K562 (cell line): ENCODE measurements at regions not wholly inside any gene's neighbourhood (a gene's known extent, or its start where the extent isn't known, plus 50 kb on each side); places are given as distances from the start of the nearest gene placed in this dataset.
A peak's percentile ranks its signal among the peaks of the same experiment; 100 is the strongest.

Source experiments
- ARID4B ChIP-seq: sonication (generic); formaldehyde crosslinking; IDR thresholded peaks from 2 replicates; pipeline ENCODE4 v1.8.0; 2022; ENCODE audit warnings: mild to moderate bottlenecking, missing genetic modification reagents
- ATF3 ChIP-seq, 2 experiments: fragments of 450-650 bp in 1 of 2; sonication (generic) in 1 of 2; formaldehyde crosslinking in 1 of 2; IDR thresholded peaks in 1 of 2; conservative IDR thresholded peaks in 1 of 2; 2 replicates each; pipeline versions ENCODE4 v1.6.1 to v1.8.1; 2016 to 2023; ENCODE audit warnings: mild to moderate bottlenecking in 2 of 2, moderate library complexity in 2 of 2, inconsistent platforms in 1 of 2, missing genetic modification reagents in 1 of 2
- CAMTA2 ChIP-seq: fragments of 250-450 bp; sonication (Bioruptor Pico); conservative IDR thresholded peaks from 2 replicates; pipeline ENCODE4 v1.5.1; 2022
- CBX5 ChIP-seq: IDR thresholded peaks from 2 replicates; pipeline ENCODE4 v1.6.1; 2014; ENCODE audit warnings: low read depth, borderline replicate concordance
- CREB1 ChIP-seq, 2 experiments: sonication (generic) in 1 of 2; formaldehyde crosslinking in 1 of 2; IDR thresholded peaks; 2 replicates each; pipeline versions ENCODE4 v1.6.1 to v1.8.0; 2012 to 2022; ENCODE audit warnings: inconsistent platforms in 1 of 2, mild to moderate bottlenecking in 1 of 2, missing genetic modification reagents in 1 of 2, moderate library complexity in 1 of 2
- NCOA2 ChIP-seq, 2 experiments: fragments of 450-650 bp; IDR thresholded peaks; 2 replicates each; pipeline ENCODE4 v1.6.1; 2018; ENCODE audit warnings: mild to moderate bottlenecking in 2 of 2, moderate library complexity in 1 of 2; ENCODE audit not compliant: partially characterized antibody in 2 of 2
- NFE2 ChIP-seq: IDR thresholded peaks from 2 replicates; pipeline ENCODE4 v1.6.1; 2014; ENCODE audit warnings: antibody characterized with exemption, low read depth
- PHF20 ChIP-seq: fragments of 450-650 bp; IDR thresholded peaks from 2 replicates; pipeline ENCODE4 v1.6.1; 2018; ENCODE audit not compliant: partially characterized antibody
- SIX5 ChIP-seq, 2 experiments: IDR thresholded peaks; 2 replicates each; pipeline ENCODE4 v1.6.1; 2011; ENCODE audit warnings: low read length in 2 of 2, borderline replicate concordance in 1 of 2, low read depth in 1 of 2, mild to moderate bottlenecking in 1 of 2, moderate library complexity in 1 of 2; ENCODE audit not compliant: insufficient read depth in 1 of 2
- ZBTB9 ChIP-seq: fragments of 450-650 bp; formaldehyde crosslinking; IDR thresholded peaks from 2 replicates; pipeline ENCODE4 v1.4.0; 2020; ENCODE audit warnings: mild to moderate bottlenecking, moderate library complexity
- ZNF184 ChIP-seq: sonication (generic); formaldehyde crosslinking; IDR thresholded peaks from 2 replicates; pipeline ENCODE4 v1.5.0; 2020; ENCODE audit warnings: missing genetic modification reagents
- ZNF311 ChIP-seq: fragments of 250-450 bp; sonication (Bioruptor Pico); IDR thresholded peaks from 2 replicates; pipeline ENCODE4 v1.4.0; 2020; ENCODE audit warnings: mild to moderate bottlenecking, moderate library complexity
- TF ChIP-seq, protein P1 (sequence below): fragments of 250-450 bp; sonication (Bioruptor Pico); IDR thresholded peaks from 2 replicates; pipeline ENCODE4 v1.5.0; 2021; ENCODE audit warnings: mild to moderate bottlenecking, borderline replicate concordance
- TF ChIP-seq, protein P2 (sequence below): fragments of 250-450 bp; sonication (Bioruptor Pico); IDR thresholded peaks from 2 replicates; pipeline ENCODE4 v1.5.0; 2022; ENCODE audit warnings: mild to moderate bottlenecking
- TF ChIP-seq, protein P3 (sequence below): sonication (generic); formaldehyde crosslinking; IDR thresholded peaks from 2 replicates; pipeline ENCODE4 v1.9.0; 2022; ENCODE audit warnings: mild to moderate bottlenecking, missing genetic modification reagents

GRCh38 chr3:13972679-13973379 is 93.0 kb upstream of the WNT7A start (continued):
- no peak for TF ChIP-seq ARID4B (CRISPR knock-in tag)
- TF ChIP-seq, protein P1, sequence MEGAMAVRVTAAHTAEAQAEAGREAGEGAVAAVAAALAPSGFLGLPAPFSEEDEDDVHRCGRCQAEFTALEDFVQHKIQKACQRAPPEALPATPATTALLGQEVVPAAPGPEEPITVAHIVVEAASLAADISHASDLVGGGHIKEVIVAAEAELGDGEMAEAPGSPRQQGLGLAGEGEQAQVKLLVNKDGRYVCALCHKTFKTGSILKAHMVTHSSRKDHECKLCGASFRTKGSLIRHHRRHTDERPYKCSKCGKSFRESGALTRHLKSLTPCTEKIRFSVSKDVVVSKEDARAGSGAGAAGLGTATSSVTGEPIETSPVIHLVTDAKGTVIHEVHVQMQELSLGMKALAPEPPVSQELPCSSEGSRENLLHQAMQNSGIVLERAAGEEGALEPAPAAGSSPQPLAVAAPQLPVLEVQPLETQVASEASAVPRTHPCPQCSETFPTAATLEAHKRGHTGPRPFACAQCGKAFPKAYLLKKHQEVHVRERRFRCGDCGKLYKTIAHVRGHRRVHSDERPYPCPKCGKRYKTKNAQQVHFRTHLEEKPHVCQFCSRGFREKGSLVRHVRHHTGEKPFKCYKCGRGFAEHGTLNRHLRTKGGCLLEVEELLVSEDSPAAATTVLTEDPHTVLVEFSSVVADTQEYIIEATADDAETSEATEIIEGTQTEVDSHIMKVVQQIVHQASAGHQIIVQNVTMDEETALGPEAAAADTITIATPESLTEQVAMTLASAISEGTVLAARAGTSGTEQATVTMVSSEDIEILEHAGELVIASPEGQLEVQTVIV (CRISPR knock-in tag): no peak
- no peak for TF ChIP-seq CREB1 (IDR thresholded peaks at IDR 0.05)
- no peak for TF ChIP-seq CREB1 (CRISPR knock-in tag; IDR thresholded peaks at IDR 0.05)
- TF ChIP-seq ZNF311 (CRISPR knock-in tag): no peak
- peak; percentile 71 for TF ChIP-seq ATF3 (IDR thresholded peaks at IDR 0.05)
- no peak for TF ChIP-seq ATF3 (CRISPR knock-in tag; conservative IDR thresholded peaks at IDR 0.05)
- TF ChIP-seq CBX5: no peak
- no peak for TF ChIP-seq PHF20
- TF ChIP-seq ZNF184: no peak
- no peak for TF ChIP-seq SIX5 (IDR thresholded peaks at IDR 0.05; ENCODE audit: borderline replicate concordance in 1 of 2, insufficient read depth in 1 of 2, low read depth in 1 of 2, low read length in 2 of 2)
- TF ChIP-seq ZBTB9 (CRISPR knock-in tag): no peak
- no peak for TF ChIP-seq CAMTA2 (CRISPR knock-in tag)
- TF ChIP-seq, protein P2, sequence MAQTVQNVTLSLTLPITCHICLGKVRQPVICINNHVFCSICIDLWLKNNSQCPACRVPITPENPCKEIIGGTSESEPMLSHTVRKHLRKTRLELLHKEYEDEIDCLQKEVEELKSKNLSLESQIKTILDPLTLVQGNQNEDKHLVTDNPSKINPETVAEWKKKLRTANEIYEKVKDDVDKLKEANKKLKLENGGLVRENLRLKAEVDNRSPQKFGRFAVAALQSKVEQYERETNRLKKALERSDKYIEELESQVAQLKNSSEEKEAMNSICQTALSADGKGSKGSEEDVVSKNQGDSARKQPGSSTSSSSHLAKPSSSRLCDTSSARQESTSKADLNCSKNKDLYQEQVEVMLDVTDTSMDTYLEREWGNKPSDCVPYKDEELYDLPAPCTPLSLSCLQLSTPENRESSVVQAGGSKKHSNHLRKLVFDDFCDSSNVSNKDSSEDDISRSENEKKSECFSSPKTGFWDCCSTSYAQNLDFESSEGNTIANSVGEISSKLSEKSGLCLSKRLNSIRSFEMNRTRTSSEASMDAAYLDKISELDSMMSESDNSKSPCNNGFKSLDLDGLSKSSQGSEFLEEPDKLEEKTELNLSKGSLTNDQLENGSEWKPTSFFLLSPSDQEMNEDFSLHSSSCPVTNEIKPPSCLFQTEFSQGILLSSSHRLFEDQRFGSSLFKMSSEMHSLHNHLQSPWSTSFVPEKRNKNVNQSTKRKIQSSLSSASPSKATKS (CRISPR knock-in tag): no peak
- no peak for TF ChIP-seq NCOA2 (IDR thresholded peaks at IDR 0.05; ENCODE audit: partially characterized antibody in 2 of 2)
- peak; percentile 43 for TF ChIP-seq NFE2
- TF ChIP-seq, protein P3, sequence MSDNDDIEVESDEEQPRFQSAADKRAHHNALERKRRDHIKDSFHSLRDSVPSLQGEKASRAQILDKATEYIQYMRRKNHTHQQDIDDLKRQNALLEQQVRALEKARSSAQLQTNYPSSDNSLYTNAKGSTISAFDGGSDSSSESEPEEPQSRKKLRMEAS (CRISPR knock-in tag): no peak
